ENCODE measurements at regions not wholly inside any gene's neighbourhood (a gene's known extent, or its start where the extent isn't known, plus 50 kb on each side); places are given as distances from the start of the nearest gene placed in this dataset.

- no peak for DNase-seq
Measured at GRCh38 chr7:25638590-25639244, 410.4 kb upstream of the NPVF start.

DNA sequence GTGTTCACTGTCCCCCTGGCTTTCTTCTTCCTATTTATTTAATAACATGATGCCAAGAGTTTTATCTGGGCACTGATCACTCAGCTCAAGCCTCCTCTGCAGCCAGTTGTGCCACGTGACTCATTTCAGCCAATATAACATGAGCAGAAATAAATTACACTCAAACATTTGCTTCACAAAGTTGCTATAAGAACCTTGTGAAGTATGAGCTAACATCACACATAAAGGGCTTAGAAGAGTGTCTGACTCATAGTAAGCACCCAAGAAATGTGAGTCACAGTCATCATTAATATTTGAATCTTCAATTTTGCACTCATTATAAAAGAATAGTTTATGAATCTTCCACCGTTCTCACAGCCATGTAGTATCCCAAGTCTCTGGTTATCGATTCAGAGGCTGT is 414.6 kb upstream of the NPVF start:
- DNase-seq: no peak

GRCh38 chr7:25643286-25643685 is 415.0 kb upstream of the NPVF start:
- no peak for DNase-seq

GRCh38 chr7:25643770-25644394 is 415.6 kb upstream of the NPVF start:
- DNase-seq: no peak

DNA sequence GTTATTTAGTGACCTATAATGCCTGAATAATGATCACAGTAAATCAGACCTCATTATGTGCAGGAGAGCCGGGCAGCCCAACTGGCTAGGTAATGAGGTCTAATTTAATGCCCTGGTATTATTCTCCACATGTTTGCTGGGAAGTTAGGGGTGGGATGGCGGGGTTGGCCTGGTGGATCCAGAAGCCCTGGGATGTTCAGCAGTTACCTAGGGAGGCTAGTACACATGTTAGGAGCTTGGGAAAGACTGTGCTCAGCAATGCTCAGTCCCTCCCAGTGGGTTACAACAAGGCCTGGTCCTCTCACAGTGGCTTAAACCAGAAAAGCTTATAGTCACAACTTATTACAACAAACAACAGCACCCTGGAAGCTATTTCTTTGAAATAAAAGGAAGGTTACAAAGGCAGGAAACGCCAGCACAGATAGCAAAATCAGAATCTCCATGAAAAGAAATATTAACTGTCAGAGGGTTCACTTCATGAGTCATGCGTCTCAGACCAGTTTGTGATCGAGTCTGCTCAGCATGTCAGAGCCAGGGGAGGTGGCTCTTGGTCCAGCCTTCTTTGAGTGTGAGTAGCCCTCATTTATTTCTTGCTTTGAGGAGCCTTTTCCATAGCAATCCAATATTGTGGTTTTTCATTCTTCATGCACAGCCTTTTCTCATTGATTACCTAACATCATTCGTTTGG is 418.6 kb upstream of the NPVF start:
- no peak for DNase-seq

- no peak for DNase-seq
Measured at GRCh38 chr7:25647872-25648271, 419.6 kb upstream of the NPVF start.

DNA sequence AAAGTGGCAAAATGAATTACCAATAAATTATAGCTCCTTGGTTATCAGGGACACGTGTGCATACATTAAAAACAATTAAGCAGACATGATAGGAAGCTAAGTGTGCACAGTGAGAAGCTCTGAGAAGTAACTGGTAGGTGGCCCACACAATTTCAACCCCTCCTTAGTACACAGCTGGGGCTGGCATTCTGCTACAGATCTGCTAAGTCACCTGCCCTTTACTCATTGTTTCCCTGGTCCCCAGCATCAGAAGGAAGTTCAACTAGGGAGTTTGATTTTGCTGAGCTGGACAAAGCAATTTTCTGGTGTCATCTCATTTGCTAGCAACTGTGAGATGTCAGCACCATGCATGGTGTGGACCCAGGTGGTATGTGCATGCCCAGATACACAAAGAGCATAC is 424.1 kb upstream of the NPVF start:
- DNase-seq: no peak

DNA sequence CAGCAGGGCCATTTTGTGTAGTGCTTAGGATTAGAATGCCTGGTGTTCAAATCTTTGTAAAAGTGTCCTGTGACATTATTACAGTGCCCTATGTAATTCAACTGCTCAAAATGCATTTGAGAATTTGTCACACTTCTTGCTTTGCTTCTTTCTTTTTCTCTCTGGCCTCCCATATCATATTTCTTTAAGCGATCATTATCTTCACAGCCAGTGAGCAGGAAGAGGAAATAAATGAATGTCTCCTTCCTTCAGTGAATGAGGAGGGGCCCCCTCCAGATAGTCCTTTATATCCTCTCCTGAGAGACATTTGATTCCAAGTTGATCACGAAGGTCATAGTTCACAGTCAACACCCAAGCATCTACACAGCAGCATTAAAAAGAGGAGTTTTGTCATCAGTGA is 425.1 kb upstream of the NPVF start:
- no peak for DNase-seq

GRCh38 chr7:25656071-25656470 is 427.8 kb upstream of the NPVF start:
- DNase-seq: no peak

DNA sequence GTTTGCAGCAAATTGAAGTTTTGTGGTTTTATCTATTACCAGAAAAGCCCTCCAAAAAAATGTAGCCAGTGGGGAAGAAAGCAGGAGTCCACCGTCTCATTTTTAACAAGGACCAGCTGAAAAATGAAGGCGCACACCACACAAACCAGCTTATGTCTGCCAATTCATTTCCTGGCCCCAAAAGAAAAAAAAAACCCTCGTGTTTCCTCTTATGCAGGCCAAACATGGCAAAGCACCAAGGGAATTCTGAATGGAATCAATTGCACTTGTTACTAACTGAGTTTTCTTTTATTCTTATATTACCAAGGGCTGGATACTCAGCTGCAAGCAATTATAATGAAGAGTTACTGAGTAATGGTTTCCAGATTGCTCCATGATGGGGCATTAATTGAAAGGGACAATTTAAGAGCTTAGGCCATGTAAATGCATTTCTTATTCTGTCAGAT is 428.3 kb upstream of the NPVF start:
- peak; percentile 28 for DNase-seq

DNA sequence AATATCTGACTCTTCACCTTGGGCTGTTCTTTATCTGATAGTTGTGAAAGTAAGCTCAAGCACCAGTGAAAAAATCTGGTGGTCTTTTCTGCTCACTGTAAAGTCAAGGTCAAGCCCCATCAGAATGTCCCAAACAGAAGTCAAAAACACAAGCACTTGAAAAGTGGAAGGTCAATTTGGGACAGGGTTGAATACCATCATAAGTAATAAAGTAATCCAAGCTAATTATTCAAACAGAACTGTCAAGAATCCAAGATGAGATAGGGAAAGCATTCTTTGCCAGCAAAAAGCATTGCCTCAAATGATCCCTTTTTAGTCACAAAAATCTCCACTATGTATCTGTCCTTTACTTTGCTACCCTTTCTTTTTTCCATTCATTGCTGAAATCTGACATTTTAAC is 430.1 kb upstream of the NPVF start:
- no peak for DNase-seq

- DNase-seq: no peak
Measured at GRCh38 chr7:25659841-25660240, 431.6 kb upstream of the NPVF start.

GRCh38 chr7:25662841-25663800 is 434.8 kb upstream of the NPVF start:
- DNase-seq: no peak

DNA sequence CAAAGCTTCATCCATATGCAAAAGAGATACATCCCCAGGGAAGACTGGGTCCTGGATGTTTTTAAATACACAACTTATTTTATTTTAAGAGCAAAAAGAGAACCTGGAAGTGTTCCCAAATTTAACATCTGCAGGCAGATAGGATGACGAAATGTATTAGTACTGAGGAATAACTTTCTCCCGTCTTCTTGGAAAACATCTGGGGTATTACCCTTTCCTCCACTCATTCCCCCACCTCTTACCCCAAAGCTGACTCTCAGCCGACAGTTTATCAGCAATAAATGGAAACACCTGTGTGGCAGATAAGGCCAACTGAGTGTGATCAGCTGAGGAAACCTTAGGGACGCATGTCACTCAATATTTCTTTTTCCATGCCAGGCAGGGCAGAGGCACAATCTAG is 435.6 kb upstream of the NPVF start:
- DNase-seq: no peak

- DNase-seq: no peak
Measured at GRCh38 chr7:25664593-25664992, 436.3 kb upstream of the NPVF start.

- no peak for DNase-seq
Measured at GRCh38 chr7:25665374-25665773, 437.1 kb upstream of the NPVF start.

DNA sequence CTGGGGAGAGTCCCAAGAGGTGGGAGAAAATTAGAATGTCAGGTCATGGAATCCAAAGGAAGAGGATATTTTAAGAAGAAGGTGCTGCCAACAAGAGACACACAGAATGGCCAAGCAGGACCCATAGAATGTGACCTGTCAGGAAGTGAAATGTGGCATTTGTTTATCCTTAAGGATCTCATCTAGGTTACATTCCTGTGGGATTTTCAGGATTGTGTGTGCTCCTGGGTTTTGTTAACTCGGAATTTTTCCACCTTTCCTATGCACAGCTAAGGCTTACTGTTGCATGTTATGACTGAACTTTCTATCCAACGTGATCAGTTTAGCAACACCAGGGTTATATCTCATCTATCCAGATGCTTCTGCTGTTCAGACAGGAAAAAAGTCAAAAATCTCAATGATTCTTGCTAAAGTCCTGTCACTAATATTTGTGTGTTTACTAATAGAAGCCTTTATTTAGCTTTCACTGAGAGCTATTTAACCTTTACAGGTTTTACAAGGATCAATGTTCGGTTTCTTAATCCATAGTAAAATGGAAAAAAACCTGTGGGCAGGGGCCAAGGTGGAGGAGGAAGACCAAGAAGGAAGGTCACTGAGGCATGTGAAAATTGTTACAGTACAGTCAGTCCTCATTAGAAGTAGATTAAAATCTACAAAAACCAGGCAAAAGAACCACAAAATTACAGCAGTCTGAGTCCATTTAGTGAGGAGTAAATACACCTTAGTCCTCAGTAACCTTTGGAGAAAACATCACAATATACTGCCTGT is 437.8 kb upstream of the NPVF start:
- no peak for DNase-seq

DNA sequence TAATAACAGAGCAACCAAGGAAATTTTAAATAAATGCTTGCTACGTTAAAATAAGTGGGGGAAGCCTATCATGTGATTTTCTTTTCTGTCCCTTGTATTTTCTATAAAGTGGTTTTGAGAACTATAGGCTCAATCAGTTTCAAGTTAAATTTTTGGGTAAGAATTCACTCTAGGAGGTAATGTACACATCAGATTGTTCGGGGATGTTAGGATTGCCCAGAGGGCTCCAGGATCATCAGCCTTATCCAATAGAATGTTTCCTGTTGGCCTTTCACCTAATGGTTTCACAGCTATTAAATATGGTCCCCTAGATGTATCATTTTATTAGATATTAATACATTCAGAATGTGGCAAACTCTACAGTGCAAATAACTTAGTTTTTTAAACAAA is 438.4 kb upstream of the NPVF start:
- DNase-seq: no peak

DNA sequence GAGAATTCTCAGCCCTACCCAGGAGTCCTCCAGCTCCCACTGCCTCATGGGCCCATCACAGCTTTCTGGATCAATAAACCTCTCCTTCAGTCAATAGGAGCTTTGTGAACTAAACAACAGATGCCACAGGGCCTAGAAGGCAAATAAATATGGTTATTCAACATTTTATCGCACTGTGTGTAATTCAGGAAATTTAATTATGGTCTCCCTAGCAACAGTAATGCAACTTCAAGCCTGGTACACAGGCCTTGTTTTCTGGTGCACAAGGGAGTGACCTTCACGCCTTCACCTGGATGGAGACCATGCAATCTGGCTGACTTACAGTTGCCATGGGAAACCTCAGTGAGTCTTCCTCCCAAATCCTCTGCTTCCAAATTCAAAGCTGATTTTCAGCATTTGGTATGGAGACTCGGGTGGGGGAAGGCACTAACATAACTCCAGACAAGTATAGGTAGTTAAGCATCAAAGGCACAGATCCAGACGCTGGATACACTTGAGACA is 441.0 kb upstream of the NPVF start:
- DNase-seq: no peak

- no peak for DNase-seq
Measured at GRCh38 chr7:25669961-25670841, 441.9 kb upstream of the NPVF start.

DNA sequence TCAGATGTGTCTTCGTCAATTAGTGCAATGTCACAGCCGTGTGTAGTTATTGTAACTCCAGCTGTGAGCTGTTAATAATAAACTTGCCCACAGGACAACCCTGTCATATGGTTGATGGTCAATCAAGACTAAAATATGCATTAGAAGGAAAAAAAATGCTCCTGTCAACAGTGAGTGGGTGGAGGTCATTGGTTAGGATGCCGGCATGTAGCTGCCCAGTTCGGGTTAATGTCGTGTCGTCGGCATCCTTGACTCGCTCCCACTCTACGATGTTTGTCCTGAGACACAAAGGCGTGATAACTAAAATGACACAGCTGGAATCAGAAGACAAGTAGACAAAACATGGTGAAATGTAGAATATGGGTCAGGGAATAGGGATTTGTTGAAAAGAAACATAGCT is 442.8 kb upstream of the NPVF start:
- DNase-seq: no peak

All from NCI-H2107 (cell line).